ENCODE measurements at regions not wholly inside any gene's neighbourhood (a gene's known extent, or its start where the extent isn't known, plus 50 kb on each side); places are given as distances from the start of the nearest gene placed in this dataset.

- TF ChIP-seq, protein P1, sequence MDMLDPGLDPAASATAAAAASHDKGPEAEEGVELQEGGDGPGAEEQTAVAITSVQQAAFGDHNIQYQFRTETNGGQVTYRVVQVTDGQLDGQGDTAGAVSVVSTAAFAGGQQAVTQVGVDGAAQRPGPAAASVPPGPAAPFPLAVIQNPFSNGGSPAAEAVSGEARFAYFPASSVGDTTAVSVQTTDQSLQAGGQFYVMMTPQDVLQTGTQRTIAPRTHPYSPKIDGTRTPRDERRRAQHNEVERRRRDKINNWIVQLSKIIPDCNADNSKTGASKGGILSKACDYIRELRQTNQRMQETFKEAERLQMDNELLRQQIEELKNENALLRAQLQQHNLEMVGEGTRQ (IDR thresholded peaks at IDR 0.05; ENCODE audit: borderline replicate concordance, low read depth, low read length), result no peak
- TF ChIP-seq SREBF1 (IDR thresholded peaks at IDR 0.05; ENCODE audit: low read length) (no peak), RFX5 (IDR thresholded peaks at IDR 0.05; ENCODE audit: low read depth, low read length) (no peak), POLR2AphosphoS5 (IDR thresholded peaks at IDR 0.05; ENCODE audit: low read length) (no peak), NBN (IDR thresholded peaks at IDR 0.05) (no peak), SMC3 (IDR thresholded peaks at IDR 0.05; ENCODE audit: borderline replicate concordance, low read length) (no peak)
These were observed 290.8 kb upstream of the GIMD1 start (continued) for GRCh38 chr4:106659371-106659770.

GRCh38 chr4:106652095-106652494 is 283.5 kb upstream of the GIMD1 start:
- in situ Hi-C loops (cut with MboI) (no loop called here), intact Hi-C loops (cut with micrococcal nuclease; ENCODE audit: unreplicated experiment) (no loop called here)
- H3K4me3 ChIP-seq, result no peak overlapping the region
- H3K27me3 ChIP-seq (replicated peaks in 1 of 2; ENCODE audit: control insufficient read depth in 2 of 2, insufficient read depth in 2 of 2, low read length in 1 of 2), result no peaks in the 10 kb centered on the region
- no peaks in the 10 kb centered on the region for H3K36me3 ChIP-seq (ENCODE audit: control insufficient read depth in 2 of 2, insufficient read depth in 2 of 2, low read length in 1 of 2)
- ChIA-PET SMC1A (ENCODE audit: uncharacterized antibody, unreplicated experiment) (no interaction called here), RAD21 (ENCODE audit: unreplicated experiment) (no interaction called here), CTCF (no interaction called here), POLR2A (no interaction called here)
- FAIRE-seq (no peak), DNase-seq (ENCODE audit: low read depth, low spot score) (no peak), ATAC-seq (no peak)
- H3K4me1 ChIP-seq (ENCODE audit: control insufficient read depth, insufficient read depth, low read length), result no peaks in the 10 kb centered on the region
- H3K9me3 ChIP-seq (replicated peaks; ENCODE audit: control insufficient read depth, insufficient read depth, low read length), result no peaks in the 10 kb centered on the region
- BruUV-seq (replicated peaks), result no TSS peak
- TF ChIP-seq E2F4 (IDR thresholded peaks at IDR 0.05; ENCODE audit: low read depth, low read length) (no peak), YY1 (IDR thresholded peaks at IDR 0.05; ENCODE audit: low read depth, low read length) (no peak), RUNX3 (IDR thresholded peaks at IDR 0.05; ENCODE audit: low read length) (no peak), GABPA (IDR thresholded peaks at IDR 0.05; ENCODE audit: low read depth) (no peak)
- TF ChIP-seq, protein P2, sequence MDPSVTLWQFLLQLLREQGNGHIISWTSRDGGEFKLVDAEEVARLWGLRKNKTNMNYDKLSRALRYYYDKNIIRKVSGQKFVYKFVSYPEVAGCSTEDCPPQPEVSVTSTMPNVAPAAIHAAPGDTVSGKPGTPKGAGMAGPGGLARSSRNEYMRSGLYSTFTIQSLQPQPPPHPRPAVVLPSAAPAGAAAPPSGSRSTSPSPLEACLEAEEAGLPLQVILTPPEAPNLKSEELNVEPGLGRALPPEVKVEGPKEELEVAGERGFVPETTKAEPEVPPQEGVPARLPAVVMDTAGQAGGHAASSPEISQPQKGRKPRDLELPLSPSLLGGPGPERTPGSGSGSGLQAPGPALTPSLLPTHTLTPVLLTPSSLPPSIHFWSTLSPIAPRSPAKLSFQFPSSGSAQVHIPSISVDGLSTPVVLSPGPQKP (IDR thresholded peaks at IDR 0.05; ENCODE audit: low read depth, low read length), result no peak
- H3K4me2 ChIP-seq (ENCODE audit: control insufficient read depth, insufficient read depth), result no peak overlapping the region
- H2AFZ ChIP-seq (ENCODE audit: control insufficient read depth, low read depth, low read length), result no peak overlapping the region
- H3K27ac ChIP-seq (ENCODE audit: control insufficient read depth, insufficient read depth), result no peak overlapping the region
- WGBS (ENCODE audit: insufficient coverage, insufficient replicate concordance, low lambda C conversion rate, missing lambda C conversion rate), result 44% methylated on average over 2 of the region's 2 CpGs
- H3K79me2 ChIP-seq (ENCODE audit: control insufficient read depth, insufficient read depth, low read length), result no peaks in the 10 kb centered on the region
- H4K20me1 ChIP-seq (ENCODE audit: control insufficient read depth, insufficient read depth), result no peaks in the 10 kb centered on the region
- no peak overlapping the region for H3K9ac ChIP-seq (ENCODE audit: control insufficient read depth, insufficient read depth, low read length)
